ENCODE measurements at regions not wholly inside any gene's neighbourhood (a gene's known extent, or its start where the extent isn't known, plus 50 kb on each side); places are given as distances from the start of the nearest gene placed in this dataset.

GRCh38 chr6:122200440-122200839 lies 199.0 kb upstream of the HSF2 start:
- ATAC-seq (ENCODE audit: low FRiP score): no peak
- no peak for DNase-seq (ENCODE audit: low spot score)
- no peak for TF ChIP-seq CTCF (IDR thresholded peaks at IDR 0.05)

- no peak for TF ChIP-seq CTCF (IDR thresholded peaks at IDR 0.05)
- ATAC-seq (ENCODE audit: low FRiP score) (no peak), DNase-seq (ENCODE audit: low spot score) (no peak)
Measured at GRCh38 chr6:122202576-122203137, 196.8 kb upstream of the HSF2 start.

GRCh38 chr6:122207061-122207460 lies 192.4 kb upstream of the HSF2 start:
- ATAC-seq (ENCODE audit: low FRiP score) (no peak), DNase-seq (ENCODE audit: low spot score) (no peak)
- no peak for TF ChIP-seq CTCF (IDR thresholded peaks at IDR 0.05)

- TF ChIP-seq CTCF (IDR thresholded peaks at IDR 0.05): no peak
- DNase-seq (ENCODE audit: low spot score): no peak
Measured at GRCh38 chr6:122207794-122208193, 191.7 kb upstream of the HSF2 start.

GRCh38 chr6:122214605-122215318 lies 184.7 kb upstream of the HSF2 start:
- TF ChIP-seq CTCF (IDR thresholded peaks at IDR 0.05): no peak
- no peak for ATAC-seq (ENCODE audit: low FRiP score)
- no peak for DNase-seq (ENCODE audit: low spot score)

More at GRCh38 chr6:122207794-122208193, 191.7 kb upstream of the HSF2 start:
- ATAC-seq (ENCODE audit: low FRiP score): no peak

GRCh38 chr6:122220254-122220653 lies 179.2 kb upstream of the HSF2 start:
- no peak for DNase-seq (ENCODE audit: low spot score)
- no peak for TF ChIP-seq CTCF (IDR thresholded peaks at IDR 0.05)
- ATAC-seq (ENCODE audit: low FRiP score): no peak

- no peak for TF ChIP-seq CTCF (IDR thresholded peaks at IDR 0.05)
Measured at GRCh38 chr6:122222761-122223160, 176.7 kb upstream of the HSF2 start.

More at GRCh38 chr6:122222761-122223160, 176.7 kb upstream of the HSF2 start:
- DNase-seq (ENCODE audit: low spot score) (no peak), ATAC-seq (ENCODE audit: low FRiP score) (peak; percentile 78)

Measured in omental fat pad (tissue), 3 donors.